IPS-11a (cell line): ENCODE measurements at regions not wholly inside any gene's neighbourhood (a gene's known extent, or its start where the extent isn't known, plus 50 kb on each side); places are given as distances from the start of the nearest gene placed in this dataset.
"Not testable (repeated sequence)": the region's sequence is repeated elsewhere in the genome, so short reads cannot be mapped to it uniquely, and the experiment has no call there.

Experiments
- H3K4me3 ChIP-seq: one replicate; pipeline ENCODE4 v1.5.1; 2013; ENCODE audit warnings: low read depth, low read length, control low read depth

DNA sequence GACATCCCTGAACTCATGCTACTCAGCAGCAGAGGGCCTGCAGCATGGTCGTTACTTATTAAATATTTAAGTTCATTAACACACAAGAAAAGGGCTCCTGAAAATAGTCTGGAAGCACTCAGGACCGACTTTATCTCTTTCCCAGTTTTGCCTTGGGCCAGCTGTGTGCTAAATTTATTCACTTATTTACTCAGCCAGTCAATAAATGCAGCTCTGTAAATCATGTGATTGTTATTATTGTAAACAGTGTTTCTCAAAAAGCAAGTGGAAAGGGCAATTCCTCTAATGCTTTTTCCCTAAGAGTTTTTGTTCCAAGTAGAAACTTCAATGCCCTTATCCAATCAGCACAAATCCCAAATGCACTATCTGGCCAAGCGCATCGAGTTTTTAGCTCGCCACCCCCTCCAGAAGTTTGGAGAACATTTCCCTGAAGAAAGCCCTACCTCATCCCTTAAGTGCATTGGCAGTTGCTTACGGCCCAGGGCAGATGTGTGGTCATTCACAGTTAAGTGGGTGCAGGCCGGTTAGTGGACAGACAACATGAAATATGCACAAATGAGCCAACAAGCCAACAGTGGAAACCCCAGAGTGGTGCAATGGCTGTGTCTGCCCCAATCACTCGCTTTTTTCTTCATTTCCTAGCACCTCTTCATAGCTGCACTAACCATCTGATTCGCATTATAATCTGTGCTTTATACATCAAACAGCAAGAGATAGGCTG is 125.8 kb downstream of the SMIM20 start:
- H3K4me3 ChIP-seq = no peak overlapping the region

DNA sequence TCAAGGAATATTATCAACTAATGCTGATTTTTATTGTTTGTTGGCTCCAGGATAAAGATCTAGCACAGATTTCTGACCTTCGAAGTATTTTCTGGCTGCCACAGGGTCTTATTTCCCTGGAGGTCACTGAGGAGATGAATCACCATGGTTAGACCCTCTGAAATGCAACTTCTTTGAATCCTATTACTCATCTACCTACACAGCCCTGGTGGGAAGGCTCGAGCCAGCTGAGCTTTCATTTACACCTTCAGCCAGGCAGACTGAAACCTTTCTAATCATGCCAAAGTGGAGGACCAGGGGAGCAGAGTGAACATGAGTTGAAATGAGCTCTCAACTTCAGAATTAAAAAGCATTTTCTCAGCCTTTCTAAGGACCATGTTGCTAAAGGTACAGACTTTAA is 130.5 kb downstream of the SMIM20 start:
- no peak overlapping the region for H3K4me3 ChIP-seq

DNA sequence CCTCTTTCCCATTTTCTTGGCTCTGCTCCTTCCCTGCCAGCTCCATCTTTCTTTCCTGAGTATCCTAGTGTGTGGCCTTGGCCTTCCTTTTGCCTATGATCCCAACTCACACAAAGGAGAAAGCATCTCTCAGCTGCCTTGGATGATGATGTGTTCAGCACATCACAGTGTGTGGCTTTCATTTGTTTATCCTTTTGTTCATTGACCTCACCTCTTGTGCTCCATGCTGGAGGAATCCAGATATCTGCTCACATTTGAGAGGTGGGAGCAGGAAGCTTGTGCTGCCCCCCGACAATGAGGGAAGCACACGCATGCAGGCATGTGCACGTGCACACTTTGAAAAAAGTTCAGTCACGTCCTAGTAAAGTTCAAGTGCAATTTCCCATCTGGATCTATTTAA is 131.0 kb downstream of the SMIM20 start:
- no peak overlapping the region for H3K4me3 ChIP-seq

DNA sequence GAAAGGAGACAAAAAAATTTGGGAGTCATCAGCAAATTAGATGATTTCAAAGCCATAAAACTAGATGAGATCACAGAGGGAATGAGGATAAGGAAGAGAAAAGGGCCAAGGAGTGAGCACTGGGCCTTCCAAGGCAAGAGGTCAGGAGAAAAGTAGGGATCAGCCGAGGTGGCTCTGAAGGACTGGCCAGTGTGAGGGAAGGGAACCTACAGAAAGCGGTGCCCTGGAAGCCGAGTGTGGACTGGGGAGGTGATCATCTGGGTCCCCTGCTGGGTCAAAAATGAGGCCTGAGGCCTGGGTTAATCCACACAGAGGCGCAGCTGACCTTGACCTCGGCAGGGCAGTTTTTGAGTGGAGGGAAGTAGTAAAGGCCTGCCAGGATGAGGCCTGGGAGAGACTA is 133.8 kb downstream of the SMIM20 start:
- no peak overlapping the region for H3K4me3 ChIP-seq

DNA sequence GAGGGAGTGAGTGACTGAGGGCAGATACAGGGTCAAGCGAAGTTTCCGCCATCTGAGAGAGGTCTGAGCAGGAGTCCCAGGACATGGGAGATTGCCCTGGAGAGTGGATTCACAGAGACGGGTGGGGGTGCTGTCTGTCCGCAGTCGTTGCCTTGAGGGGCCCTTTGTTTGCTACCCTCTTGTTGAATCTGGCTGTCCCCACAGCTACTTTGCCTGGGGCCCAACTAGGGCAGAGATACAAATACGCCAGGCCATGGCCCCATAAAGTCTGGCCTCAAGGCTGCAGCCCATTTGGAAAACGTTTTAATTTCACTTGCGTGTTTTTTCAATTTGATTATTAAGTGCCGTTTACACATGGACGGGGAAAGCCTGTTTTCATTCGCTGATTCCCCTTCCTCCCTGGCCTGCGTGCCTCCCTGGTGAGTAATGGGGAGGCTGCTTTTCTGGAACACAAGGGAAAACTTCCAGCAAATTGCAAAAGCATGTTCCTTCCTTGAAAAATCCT is 134.4 kb downstream of the SMIM20 start:
- no peak overlapping the region for H3K4me3 ChIP-seq

DNA sequence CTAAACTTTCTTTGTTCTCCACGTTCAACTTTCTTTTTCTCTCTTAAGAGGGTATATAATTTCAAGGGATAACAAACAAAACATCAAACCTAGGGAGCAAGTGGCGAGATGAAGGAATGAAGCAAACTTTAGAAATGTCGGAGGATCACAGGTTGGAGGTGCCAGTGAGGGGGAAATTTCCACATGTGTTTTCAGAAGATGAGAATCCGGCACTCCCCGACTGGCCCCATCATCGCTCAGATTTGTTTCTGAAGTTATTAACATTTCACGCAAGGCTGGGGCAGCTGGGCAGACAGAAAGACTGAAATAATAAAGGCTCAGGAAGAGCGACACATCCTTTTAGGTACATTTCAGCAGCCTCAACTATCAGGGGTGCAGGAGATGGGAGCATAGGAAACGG is 134.9 kb downstream of the SMIM20 start:
- no peak overlapping the region for H3K4me3 ChIP-seq

DNA sequence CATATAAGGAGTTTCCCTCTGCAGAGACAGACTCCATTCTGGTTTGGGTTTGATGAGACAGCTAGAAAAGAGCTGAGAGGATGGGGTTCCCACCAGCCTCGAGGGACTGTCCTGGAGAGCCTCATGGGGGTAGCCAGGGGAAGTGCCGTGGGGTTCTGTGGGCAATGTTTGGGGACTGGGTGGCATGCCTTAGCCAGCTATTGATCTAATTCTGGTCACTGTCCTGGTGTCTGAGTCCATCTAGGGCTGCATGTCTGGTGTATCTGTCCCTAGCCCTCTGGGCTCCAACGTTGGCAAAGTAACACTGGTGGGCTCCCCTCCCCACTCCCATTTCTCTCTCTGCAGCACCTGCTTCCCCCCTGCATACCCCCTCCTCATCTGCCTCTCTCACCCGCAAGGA is 135.4 kb downstream of the SMIM20 start:
- no peak overlapping the region for H3K4me3 ChIP-seq

DNA sequence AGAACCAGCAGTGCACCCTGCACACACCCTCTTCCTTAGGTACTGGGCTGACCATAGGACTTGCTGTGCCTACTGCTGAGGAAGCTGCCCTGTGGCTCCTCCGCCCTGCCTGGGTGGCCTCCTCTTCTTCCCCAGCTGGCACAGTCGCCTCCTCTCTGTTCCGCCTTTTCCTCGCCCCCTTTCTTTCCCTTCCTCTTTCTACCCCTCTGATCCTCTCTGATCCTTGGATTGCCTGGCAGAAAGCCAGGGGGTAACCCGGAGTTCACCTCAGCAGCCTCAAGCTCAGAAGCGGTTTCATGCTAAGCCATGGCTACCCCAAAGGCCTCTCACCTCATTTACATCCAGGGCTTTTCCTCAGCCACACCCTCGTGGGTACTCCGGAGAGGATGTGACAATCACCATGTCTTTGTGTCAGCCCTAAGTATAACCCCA is 136.2 kb downstream of the SMIM20 start:
- H3K4me3 ChIP-seq = no peak overlapping the region

DNA sequence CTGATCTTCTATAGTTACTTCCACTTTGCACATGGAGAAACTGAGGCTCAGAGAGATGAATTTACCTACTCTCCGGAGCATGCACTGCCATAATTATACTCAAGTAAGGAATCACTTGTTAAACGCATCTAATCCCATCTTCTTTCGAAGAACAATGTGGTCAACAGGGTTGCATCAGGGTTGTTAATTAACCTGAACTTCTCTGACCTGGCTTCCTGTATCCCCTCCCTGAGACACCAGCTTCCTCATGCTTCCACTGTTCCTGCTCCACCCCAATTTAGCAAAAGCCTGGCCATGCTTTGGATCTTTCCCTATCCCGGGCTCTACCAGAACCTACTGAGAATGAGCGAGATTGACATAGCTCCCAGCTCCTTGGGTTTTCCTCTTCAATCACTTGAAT is 136.7 kb downstream of the SMIM20 start:
- no peak overlapping the region for H3K4me3 ChIP-seq

GRCh38 chr4:26051240-26051639 is 137.2 kb downstream of the SMIM20 start:
- H3K4me3 ChIP-seq = no peak overlapping the region

GRCh38 chr4:26052663-26053541 is 138.9 kb downstream of the SMIM20 start:
- no peak overlapping the region for H3K4me3 ChIP-seq

DNA sequence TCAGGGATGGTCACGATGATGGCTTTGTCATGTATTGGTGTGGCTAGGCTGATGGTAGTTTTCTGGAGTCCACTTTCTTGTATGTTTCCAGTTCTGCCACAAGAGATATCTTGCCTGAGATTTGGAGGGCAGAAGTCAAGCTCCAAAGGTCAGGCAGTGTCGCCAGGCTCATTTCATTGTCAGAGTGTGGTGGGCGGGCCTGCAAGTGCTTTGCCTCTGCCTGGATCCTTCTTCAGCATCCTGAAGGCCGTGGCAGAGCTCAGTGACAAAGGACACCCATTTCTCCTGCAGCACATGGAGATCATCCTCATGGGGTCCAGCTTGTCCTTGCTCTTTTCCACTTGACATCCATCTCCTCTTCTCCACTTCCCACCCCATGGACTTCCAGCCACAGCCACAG is 139.7 kb downstream of the SMIM20 start:
- H3K4me3 ChIP-seq = no peak overlapping the region

DNA sequence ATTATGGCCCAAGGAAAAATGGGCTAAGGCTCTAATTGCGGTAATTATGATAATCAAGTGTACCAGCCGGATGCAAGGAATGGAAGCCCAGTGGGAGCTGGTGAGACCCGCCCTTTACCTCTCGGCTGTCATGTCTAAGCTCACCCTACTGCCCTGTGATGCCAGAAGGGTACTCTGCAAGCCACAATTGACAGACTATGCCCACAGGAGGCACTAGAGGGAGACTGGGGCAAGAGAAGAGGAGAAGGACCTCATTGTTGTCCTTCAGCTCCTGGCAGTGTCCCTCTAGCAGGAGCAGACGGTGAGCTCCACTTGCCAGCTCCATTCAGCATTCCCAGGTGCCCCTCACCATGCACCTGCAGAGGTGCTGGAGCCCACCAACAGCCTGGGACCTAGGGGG is 141.8 kb downstream of the SMIM20 start:
- no peak overlapping the region for H3K4me3 ChIP-seq

GRCh38 chr4:26056406-26056805 is 142.4 kb downstream of the SMIM20 start:
- no peak overlapping the region for H3K4me3 ChIP-seq

DNA sequence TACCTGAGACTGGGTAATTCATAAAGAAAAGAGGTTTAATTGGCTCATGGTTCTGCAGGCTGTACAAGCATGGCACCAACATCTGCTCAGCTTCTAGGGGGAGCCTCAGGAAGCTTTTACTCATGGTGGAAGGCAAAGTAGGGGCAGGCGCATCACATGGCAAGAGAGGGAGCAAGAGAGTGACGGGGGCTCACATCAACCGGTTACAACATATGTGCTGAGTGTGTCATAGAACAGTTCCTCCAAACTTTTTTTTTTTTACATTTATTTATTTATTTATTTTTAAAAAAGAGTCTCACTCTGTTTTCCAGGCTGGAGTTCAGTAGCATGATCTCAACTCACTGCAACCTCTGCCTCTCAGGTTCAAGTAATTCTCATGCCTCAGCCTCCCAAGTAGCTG is 143.8 kb downstream of the SMIM20 start:
- H3K4me3 ChIP-seq = not testable (repeated sequence)

DNA sequence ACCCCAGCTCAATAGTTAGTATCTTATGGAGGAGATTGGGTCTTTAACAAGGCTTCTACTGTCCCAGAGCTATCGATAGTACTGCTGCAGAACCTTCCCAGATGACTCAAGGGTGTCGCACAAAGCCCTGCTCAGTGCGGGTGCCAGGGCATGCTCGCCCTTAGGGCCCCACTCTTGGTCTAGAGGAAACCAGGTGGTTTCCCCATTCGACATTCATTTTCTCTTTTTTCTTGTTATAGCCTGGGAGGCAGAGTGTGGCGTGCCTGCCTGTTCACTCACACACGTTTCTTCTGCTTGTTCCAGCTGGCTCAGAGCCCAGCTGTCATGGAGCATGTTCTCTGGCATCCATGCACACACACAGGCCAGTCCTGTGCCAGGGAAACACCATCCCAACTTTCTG is 144.5 kb downstream of the SMIM20 start:
- H3K4me3 ChIP-seq = no peak overlapping the region

- no peak overlapping the region for H3K4me3 ChIP-seq
Measured at GRCh38 chr4:26059391-26060154, 145.6 kb downstream of the SMIM20 start.

- H3K4me3 ChIP-seq = no peak overlapping the region
Measured at GRCh38 chr4:26060286-26060685, 146.3 kb downstream of the SMIM20 start.

DNA sequence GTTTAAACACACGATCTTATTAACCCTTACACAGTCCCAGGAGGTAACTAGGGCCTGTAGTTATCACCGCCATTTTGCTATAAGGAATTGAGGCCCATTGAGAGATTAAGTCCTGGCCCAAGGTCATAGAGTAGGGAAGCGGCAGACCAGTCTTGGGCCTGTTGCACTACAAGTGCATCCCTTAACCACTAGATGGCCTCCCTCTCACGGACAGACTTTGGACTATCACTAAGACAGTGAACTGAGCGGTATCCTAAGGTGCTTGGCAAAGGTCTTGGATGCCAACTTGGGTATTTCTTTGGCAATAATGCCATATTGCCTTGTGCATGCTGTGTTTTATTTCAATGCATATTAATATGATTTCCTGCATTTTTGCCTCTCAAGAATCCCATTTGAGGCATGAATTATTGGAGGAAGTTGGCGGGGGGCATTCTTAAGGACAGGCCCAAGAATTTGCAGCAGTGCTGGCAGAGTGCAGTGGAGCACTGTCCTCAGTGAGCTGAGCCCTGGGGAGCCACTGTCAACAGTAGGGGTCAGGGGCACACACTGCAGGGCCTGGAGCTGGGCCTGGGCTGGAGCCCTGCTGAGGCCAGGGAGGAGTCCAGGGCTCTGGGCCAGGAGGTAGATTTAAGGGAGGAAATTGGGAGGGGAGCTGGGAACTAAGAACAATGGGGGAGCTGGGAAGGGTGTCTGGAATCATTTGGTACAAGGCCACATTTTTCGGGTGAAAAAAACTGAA is 147.4 kb downstream of the SMIM20 start:
- no peak overlapping the region for H3K4me3 ChIP-seq

- H3K4me3 ChIP-seq = no peak overlapping the region
Measured at GRCh38 chr4:26062215-26062614, 148.2 kb downstream of the SMIM20 start.

DNA sequence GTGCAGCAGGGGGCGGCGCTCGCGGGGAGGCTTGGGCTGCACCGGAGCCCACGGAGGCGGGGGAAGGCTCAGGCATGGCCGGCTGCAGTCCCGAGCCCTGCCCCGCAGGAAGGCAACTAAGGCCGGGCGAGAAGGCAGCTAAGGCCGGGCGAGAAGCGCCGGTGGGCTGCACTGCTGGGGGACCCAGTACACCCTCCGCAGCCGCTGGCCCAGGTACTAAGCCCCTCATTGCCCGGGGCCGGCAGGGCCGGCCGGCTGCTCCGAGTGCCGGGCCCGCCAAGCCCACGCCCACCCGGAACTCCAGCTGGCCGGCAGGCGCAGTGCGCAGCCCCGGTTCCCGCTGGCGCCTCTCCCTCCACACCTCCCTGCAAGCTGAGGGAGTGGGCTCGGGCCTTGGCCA is 150.0 kb downstream of the SMIM20 start:
- not testable (repeated sequence) for H3K4me3 ChIP-seq
